GM19099 (cell line): ENCODE measurements at regions not wholly inside any gene's neighbourhood (a gene's known extent, or its start where the extent isn't known, plus 50 kb on each side); places are given as distances from the start of the nearest gene placed in this dataset.

Experiments
- POLR2A ChIP-seq: IDR thresholded peaks from 3 replicates; pipeline ENCODE4 v1.6.1; 2011; ENCODE audit warnings: low read depth; ENCODE audit not compliant: insufficient read length; ENCODE audit errors: extremely low read depth

DNA sequence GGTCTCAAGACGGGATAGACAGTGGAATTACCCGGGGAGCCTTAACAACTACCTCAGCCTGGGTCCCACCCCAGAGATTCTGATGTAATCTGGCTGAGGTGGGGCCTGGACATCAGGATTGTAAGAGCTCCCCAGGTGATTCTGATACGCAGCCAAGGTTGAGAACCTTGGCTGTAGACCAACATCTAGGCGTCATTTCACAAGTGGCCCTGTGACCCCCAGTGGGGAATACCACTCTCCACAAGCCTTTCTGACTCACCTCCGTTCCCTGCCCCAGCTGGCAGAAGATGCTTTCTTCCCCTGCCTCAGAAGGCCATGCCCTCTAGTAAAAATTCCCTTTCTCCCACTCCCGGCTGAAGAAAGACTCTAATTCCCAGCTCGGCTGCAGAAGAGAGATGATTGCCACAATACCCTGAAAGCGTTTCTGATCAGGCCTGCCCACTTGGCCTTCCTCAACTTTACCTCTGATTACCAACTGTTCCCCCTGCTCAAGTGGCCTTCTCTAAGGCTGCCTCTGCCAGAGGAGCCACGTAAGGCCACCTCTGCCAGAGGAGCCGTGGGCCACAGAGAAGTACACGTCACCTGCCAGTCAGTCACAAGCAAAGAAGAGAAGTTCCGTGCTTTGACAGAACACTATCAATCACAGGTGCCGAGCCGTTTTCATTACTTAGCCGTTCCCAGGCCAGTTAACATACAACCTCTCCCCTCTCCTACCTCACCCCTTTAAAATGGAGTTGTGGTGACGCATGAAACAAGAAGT, 116.8 kb upstream of the PKDCC start:
- no peak for TF ChIP-seq POLR2A

DNA sequence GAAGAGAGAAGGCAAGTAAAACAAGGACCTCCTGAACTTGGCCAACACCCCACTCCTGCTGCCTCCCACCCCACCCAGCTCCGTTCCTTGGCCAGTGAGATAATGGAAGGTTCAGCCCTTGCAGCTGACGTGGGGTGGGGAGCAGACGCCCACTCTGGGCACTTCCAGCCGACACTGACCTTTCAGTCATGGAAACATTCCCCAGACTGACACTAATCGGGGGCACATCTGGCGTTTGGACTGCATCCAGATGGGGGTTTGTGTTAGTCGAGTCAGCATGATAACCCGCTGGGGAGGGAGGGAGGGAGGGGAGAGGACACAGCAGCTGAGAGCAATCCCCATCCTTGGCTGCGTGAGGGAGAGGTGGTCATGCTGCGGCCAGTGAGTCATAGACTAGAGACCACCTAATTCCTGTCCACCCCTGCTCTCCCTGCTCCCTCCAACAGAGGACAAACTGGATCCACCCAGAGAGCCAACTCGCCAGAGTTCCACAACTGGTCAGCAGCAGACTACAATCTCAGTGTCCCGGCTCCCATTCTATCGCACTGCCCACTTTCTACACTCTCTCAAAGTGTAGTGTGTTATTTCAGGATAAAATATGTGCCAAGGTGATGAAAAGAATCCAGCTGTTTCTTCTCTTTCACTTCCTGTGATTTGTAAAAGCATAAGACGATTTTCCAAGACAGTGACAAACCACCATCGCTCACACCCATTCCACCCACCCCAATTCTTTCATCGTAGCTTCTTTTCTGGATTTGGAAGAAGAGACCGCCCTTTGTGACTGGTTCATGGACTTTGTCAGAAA, 115.4 kb upstream of the PKDCC start:
- no peak for TF ChIP-seq POLR2A

GRCh38 chr2:41933046-41933420, 114.8 kb upstream of the PKDCC start:
- no peak for TF ChIP-seq POLR2A

DNA sequence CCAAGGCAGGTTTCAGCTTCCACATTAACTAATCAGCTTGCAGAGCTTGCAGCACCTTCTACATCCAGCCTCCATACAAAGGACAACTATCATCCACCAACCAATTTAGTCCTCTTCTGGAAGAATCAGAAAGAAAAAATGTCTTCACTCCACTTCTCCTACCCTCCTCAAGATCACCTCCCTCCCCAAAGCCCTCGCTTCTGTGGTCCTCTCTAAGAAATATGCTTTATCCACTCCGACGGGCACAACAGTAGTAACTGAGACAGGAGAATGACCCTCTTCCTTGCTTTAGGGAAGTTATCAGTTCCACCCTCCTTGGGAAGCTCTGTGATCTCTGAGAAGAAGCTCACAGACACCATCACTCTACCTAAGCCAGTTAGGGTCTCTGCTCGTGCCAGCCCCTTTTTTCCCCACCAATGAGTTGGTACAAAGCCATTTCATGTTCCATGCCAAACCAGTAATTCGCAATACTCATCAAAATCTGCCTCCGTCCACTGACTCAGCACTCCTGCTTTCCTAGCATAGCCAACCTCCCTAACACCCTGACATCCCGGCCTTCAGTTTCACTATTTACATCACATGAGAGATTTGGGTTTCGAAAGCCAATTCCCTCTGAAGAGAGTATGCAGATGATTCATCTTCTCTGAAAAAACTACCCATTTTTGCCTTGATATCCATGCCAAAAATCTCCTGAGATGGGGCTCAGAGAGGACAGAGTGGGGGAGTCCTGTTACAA, 114.1 kb upstream of the PKDCC start:
- TF ChIP-seq POLR2A = no peak

- TF ChIP-seq POLR2A = no peak
These were observed 113.4 kb upstream of the PKDCC start for GRCh38 chr2:41934329-41934958.

DNA sequence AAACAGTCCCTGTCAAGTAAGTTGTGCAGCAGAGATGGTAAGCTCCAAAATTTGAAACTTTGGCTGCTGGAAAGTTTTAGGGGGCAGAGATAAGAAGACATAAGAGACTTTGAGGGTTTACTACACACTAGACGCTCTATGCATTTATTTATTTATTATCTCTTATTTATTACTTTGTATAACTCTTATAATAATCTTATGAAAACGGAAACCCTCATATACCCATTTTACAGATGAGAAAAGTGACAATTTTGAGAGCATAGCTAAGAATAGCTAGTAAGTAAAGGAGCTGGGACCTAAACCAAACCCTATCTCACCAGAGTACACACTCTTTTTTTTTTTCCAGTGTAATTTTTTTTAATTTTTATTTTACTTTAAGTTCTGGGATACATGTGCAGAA, 112.8 kb upstream of the PKDCC start:
- TF ChIP-seq POLR2A = no peak

DNA sequence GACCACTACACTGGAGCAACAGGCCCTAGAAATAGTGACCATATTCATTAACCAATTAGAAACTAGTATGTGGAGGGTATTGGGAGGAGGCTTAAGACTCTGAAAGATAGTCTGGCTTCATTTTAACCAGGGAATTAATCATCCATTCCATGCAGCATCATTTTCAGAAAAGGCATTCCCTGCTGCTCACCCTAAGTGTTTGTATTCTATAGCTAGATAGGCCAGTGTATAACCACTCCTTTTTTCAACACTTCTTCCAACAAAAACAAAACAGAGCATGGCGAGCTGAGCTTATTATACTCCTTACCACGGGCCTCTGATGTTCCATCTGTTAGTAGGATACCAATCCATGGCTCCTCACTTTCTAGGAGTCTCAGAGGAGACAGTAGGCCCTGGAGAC, 112.0 kb upstream of the PKDCC start:
- no peak for TF ChIP-seq POLR2A

DNA sequence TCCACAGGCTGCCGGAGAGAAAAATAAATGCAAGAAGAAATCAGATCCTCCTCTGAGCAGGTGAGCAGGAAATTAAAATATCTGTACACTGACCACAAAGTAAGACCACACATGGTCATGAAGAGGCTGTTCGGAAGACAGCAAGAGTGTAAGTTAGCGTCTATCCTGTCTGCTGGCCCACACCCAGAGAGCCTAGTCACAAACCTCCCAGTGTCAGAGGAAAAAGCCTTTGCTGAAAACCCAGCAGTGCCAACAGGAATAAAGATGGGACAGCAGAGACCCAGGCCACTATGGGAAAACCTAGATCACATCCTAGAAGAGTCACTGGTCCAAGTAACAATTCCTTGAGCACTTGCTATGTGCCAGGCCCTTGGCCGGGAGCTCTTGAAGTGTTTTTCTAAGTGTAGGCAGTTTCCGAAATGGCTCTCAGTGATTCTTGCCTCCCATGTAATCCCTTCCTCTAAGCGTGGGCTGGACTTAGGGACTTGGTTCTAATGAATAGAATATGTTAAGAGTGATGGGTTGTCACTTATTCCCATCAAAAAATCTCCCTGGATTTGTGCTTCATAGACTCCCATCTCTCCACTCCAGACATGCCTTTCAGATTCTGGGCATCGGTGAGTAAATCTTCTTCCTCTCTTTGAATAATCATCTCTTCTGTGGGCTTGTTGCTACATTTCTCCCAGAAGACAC, 110.9 kb upstream of the PKDCC start:
- no peak for TF ChIP-seq POLR2A

DNA sequence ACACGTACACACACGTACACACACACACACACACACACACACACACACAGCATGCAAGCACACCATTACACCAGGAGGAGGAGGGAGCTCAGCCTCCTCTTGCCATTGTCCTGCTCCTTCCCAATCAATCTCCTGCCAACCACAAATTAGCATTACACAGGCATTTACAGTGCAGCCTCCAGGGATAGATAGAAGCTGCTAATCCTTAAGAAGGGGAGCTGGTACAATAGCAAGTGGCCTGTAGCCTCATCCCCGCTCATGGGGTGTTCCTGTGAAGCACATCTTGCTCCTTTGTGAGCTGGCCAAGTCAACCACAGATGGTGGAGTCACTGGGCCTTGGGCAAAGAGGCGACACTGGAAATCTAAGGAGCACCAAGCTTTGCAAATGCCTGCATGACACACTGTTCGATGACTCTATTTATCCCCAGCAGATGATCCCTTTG, 110.3 kb upstream of the PKDCC start:
- TF ChIP-seq POLR2A = no peak

DNA sequence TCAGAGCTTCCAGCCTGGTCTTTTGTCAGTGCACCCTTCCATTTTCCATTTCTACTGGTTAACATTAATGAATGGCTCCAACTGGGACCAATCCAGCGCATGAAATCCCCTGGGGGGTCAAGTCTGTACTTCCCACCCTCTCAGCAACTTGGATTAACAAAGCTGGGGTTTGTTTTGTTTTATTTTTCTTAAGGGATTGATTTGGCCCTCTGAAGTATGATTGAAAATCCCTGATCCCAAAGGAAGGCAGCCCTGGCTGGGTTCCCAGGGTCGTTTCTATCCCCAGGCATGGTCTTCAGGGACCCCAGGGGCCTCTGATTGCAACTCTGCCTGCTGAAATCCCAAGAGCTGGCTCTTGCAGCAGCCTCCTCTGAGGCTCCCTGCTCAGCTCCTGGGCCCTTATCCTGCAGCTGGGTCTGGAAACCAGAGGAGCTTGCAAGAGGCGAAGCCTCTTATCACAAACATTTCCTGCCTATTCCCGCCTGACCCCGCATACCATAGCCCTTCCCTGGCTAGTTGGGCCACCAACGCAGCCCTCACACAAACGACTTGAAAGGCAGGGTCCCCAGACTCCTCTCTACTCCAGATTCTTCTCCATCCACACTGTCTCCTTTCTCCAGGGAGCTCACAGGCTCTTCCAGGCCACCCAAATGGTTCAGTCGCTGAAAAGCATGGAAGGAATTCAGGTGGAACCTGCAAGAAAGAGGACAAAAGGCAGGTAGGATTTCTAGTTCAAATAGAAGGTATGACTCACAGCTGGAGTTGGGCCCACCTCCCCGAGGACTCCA, 109.7 kb upstream of the PKDCC start:
- TF ChIP-seq POLR2A = no peak

- no peak for TF ChIP-seq POLR2A
These were observed 107.6 kb upstream of the PKDCC start for GRCh38 chr2:41940060-41940744.

DNA sequence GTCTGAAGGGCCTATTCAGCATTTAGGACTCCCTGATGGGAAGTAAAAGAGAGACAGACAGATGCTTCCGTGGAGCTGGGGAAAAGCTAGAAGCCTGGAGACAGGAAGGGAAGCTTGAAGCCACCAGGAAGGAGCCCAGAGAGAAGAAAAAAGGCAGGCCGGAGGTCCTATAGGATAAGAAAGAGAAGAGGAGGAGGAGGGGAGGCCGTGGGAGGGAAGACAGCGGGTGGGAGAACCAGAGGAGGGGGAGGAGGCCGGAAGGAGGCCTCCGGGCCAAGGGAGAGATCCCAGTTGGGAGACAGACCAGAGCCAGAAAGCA, 107.1 kb upstream of the PKDCC start:
- TF ChIP-seq POLR2A = no peak

DNA sequence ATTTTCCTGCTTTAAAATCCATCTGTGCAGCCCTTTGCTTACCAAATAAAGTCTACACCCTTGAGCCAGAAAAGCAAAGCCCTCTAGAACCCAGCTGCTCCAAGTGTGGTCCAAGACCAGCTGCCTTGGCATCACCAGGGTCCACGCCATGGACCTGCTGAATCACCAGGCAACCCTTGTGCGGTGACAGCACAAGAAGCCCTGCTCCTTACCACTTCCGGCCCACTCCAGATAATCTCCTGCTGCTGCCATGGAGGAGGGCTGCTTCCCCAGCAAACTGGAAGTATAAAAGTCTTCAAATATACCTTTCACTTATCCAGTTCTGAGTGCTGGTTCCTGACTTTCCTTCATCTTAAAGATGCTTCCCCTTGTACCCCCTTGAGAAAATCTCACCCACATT, 106.0 kb upstream of the PKDCC start:
- no peak for TF ChIP-seq POLR2A
